ENCODE measurements at regions not wholly inside any gene's neighbourhood (a gene's known extent, or its start where the extent isn't known, plus 50 kb on each side); places are given as distances from the start of the nearest gene placed in this dataset.

GRCh38 chr13:52961987-52962386, 66.6 kb upstream of the OLFM4 start:
- TF ChIP-seq CTCF (IDR thresholded peaks at IDR 0.05) (no peak), EZH2 (IDR thresholded peaks at IDR 0.05; ENCODE audit: borderline replicate concordance, insufficient read depth, low read depth, low read length, poor library complexity, severe bottlenecking) (no peak)
